ENCODE measurements at regions not wholly inside any gene's neighbourhood (a gene's known extent, or its start where the extent isn't known, plus 50 kb on each side); places are given as distances from the start of the nearest gene placed in this dataset.

DNA sequence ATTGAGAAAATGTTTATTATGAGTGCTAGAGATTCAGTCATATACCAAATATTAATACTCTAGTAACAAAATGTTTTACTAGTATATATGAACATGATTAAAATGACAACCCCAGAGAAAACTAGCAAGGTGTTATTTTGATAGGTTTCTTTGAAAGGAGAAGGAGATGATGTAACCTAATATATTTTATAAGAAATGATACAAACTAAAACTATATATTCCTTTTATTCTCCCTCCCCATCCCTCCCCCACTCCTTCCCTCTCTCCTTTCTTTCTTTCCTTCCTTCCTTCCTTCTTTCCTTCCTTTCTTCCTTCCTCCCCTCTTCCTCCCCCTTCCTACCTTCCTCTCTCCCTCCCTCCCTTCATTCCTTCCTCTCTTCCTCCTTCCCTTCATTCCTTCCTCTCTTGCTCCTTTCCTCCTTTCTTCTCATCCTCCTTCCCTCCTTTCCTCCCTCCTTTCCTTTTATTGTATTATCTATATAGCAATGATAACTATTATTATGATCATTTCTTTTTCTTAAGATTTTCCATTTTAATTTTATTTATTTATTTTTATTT, 215.3 kb upstream of the MEF2C start:
- no peak for DNase-seq

DNA sequence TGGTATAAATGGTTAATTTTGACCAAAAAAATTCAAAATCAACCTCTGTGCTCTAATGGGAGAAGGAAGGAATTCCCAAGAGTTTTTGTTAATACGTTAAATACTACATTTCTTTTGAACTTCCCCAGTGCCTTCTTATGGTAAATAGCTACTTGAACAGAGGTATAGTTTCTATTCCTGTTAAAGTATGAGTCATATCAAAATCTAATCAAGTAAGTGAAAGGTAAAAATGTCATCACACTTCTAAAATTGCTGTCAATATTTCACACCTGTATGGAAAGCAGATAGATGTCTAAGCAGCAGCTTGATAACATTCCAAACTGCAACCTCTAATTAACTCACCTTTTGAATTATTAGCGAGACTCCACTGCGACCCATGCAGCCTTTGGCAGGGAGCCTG, 214.1 kb upstream of the MEF2C start:
- DNase-seq: no peak

DNA sequence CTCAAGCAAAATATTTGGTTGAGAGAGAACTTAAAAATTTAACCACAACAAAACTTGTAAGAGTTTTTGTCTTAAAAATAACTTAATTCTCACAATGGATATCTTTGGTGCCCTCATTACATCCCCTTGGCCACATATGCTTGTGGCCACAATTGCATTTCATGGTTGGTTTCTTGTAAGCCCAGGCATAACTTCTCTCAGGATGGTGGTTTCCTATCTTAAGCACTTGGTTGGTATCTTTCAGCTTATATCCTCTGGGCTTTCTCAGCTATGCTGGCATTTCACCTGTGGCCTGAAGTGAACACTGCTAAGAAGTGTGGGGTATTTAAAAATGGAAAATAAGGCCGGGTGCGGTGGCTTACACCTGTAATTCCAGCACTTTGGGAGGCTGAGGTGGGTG, 212.4 kb upstream of the MEF2C start:
- no peak for DNase-seq

- DNase-seq: no peak
Measured at GRCh38 chr5:89090037-89090436, 207.1 kb upstream of the MEF2C start.

DNA sequence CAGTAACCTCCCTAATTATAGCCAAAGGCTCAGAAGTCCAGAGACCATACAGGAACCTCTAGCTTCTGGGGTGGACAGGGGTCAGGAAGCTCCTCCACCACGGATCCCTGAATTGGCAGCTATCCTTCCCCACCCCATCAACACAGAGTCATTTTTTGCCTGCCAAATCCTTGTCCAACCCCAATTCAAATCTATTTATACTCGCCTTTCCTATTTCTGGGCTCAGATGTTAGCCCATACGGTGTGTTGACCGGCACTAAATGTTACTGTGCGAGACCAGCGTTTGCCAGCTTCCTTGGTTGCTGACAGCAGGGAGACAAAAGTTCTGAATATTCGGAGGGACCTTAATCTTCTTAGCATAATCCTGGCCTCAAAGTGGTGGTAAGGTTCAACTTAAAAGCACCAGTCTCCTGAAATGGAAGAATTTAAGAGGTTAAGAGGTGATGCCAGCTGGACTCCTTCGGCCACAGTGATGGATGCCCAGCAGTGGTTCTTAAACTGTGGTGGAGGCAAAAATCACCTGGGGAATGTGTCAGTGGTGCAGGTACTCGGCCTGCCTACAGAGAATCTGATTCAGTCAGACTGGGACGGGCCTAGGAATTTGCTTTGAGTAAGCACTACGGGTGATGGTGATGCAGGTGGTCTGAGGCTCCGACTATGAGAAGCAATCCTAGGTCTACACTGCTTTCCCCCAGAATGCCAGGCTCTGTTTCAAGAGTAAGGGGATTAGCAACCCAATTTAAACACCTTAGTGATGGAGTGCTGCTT, 204.8 kb upstream of the MEF2C start:
- DNase-seq: no peak

GRCh38 chr5:89087128-89087527, 204.1 kb upstream of the MEF2C start:
- no peak for DNase-seq

DNA sequence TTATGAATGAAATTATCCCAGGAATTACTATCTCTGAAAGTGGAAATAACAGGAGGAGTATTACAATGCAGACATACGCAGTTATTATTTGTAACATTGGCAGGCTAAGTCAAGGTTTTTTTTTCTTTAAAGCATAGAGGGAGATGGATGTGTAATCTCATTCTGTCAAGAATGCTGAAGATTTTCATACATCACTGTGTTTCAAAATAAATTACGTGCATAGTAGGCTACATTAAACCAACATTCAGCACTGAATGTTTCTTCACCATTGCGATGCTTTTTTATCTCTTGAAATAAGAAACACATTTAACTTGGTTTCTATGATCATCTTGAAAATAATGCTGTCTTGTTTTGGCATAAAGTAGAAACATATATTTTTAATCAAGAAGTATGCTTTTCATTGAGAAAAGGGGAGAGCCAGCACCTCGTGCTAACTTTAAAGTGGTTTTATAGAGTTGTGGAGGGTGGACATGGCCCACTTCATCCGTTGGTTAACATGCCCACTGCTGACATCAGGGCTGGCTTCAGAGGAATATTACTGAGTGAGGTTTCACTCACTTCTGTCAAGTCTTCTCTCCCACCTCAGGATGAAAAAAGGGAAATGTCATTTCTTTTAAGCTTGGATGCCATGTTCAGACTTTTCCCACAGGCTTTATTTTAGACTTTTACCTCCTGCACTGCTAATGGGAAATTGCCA, 203.6 kb upstream of the MEF2C start:
- no peak for DNase-seq

DNA sequence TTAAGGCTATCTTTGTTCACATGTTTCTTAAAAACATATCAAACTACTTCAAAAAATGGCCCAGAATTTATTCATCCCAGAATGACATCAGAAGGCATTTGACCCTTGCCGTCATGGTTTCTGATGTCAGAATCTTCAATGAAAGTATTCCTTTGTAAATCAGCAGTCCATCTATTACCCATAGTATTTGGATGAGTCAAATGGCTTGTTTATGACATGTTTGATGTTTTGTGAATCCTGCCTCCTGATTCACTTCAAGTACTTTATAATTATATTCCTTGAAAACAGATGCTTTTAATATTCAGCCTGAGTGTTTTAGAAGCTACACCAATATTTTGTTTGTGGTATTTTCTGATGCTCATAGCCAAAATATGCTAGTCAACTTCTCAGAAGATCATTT, 200.8 kb upstream of the MEF2C start:
- DNase-seq: no peak

- DNase-seq: no peak
Measured at GRCh38 chr5:89081360-89081759, 198.4 kb upstream of the MEF2C start.

DNA sequence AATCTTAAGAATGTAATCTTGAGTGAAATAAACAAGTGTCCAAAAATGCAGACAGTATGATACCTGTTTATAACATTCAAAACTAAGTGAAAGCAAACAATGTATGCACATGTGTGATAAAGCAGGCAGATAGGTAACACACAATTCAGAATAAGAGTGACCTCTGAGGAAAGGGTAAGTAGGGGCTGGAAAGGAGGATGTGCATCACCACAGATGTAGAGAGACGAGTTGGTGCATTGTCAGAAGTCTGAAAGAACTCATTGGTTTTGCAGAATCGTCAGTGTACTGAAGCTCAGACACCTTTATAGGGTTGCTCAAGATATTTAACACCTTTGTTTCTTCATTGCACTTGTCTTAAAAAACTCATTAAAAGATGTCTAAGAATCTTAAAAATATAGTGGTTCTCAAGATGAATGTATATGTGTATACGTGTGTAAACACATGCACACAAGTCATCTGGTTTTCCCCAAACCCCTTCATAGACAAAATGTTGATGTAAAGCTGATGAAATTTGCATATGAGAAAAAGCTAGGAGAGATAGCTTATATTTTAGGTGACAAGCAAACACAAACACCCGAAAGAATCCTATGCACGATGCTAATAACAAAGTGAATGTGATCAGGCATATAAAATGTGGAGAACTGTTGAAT, 197.6 kb upstream of the MEF2C start:
- no peak for DNase-seq

- peak; percentile 53 to 62 for DNase-seq
Measured at GRCh38 chr5:89072842-89073672, 190.1 kb upstream of the MEF2C start.

GRCh38 chr5:89071941-89072331, 189.0 kb upstream of the MEF2C start:
- no peak for DNase-seq

GRCh38 chr5:89071101-89071940, 188.3 kb upstream of the MEF2C start:
- DNase-seq: no peak

DNA sequence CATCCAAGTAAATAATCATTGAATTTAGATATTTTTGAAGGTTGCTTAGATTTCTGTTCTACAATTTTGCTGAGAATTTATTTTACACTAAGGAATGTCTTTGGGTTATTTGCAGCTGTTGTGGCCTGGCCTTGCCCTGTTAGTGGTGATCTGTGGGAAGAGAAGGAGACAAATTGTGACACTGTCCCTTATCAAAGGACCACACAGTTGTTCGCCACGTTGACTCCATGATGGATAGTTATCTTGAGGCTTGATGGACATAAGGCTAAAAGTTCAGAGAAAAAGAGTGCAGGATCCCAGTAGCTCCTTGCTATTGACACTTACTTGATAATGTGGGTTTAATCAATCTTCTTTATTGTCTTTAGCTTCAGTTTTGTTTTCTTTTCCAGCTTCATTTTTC, 186.6 kb upstream of the MEF2C start:
- DNase-seq: no peak

- no peak for DNase-seq
Measured at GRCh38 chr5:89067362-89067761, 184.4 kb upstream of the MEF2C start.

GRCh38 chr5:89065919-89066318, 182.9 kb upstream of the MEF2C start:
- DNase-seq: no peak

- no peak for DNase-seq
Measured at GRCh38 chr5:89064736-89065135, 181.8 kb upstream of the MEF2C start.

GRCh38 chr5:89064054-89064453, 181.1 kb upstream of the MEF2C start:
- DNase-seq: no peak

- DNase-seq: no peak
Measured at GRCh38 chr5:89060768-89061167, 177.8 kb upstream of the MEF2C start.

GRCh38 chr5:89059274-89059673, 176.3 kb upstream of the MEF2C start:
- DNase-seq: no peak

DNA sequence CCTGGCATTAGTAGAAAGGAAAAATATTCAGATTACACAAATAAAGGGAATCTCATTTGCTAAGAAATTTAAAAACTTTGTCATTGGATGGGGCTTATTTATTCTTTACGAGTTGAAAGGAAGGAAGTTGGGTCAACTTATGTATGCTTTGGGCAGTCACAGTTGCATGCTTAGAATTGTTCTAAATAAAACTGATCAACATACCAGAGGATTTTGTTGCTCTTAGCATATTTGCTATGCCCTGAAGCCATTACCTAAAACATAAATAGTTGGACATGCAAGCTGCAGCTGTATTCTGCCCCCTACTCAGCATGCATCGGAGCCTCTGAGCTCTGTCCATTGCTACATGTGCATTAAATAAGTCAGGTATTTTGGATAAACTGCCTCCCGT, 172.7 kb upstream of the MEF2C start:
- no peak for DNase-seq

All from Kasumi-1 (cell line).